ENCODE measurements at regions not wholly inside any gene's neighbourhood (a gene's known extent, or its start where the extent isn't known, plus 50 kb on each side); places are given as distances from the start of the nearest gene placed in this dataset.

- TF ChIP-seq REST (IDR thresholded peaks at IDR 0.05): no peak
- TF ChIP-seq CTCF (IDR thresholded peaks at IDR 0.05; ENCODE audit: low read depth, low read length, missing input control): no peak
- TF ChIP-seq EGR1 (IDR thresholded peaks at IDR 0.05; ENCODE audit: low read depth in 2 of 2): no peak
Observed at GRCh38 chr20:21821358-21821757, 115.9 kb downstream of the PAX1 start (continued).

- Histone ChIP-seq H3K27me3 (ENCODE audit: control insufficient read depth in 4 of 4, insufficient read depth in 4 of 4, low read length in 3 of 4) (no peaks in the 10 kb centered on the region), H3K9ac (ENCODE audit: low read depth in 1 of 2, low read length in 2 of 2) (no peak overlapping the region), H3K4me1 (ENCODE audit: control insufficient read depth in 4 of 4, insufficient read depth in 4 of 4, low read length in 3 of 4) (no peaks in the 10 kb centered on the region), H3K4me3 (ENCODE audit: low read depth in 1 of 3, low read length in 3 of 3) (no peak overlapping the region), H3K9me3 (ENCODE audit: control insufficient read depth in 4 of 4, low read length in 3 of 4) (no peaks in the 10 kb centered on the region), H3K27ac (ENCODE audit: low read depth in 1 of 2, low read length in 2 of 2) (no peak overlapping the region), H3K36me3 (ENCODE audit: control insufficient read depth in 4 of 4, insufficient read depth in 3 of 4, low read depth in 1 of 4, low read length in 3 of 4) (no peaks in the 10 kb centered on the region)
- DNase-seq (ENCODE audit: low spot score): no peak
- TF ChIP-seq NR2F2 (IDR thresholded peaks at IDR 0.05): no peak
- WGBS: 53% methylated on average over 6 of the region's 6 CpGs
Observed at GRCh38 chr20:21820688-21821087, 115.2 kb downstream of the PAX1 start.

GRCh38 chr20:21820045-21820444, 114.6 kb downstream of the PAX1 start:
- TF ChIP-seq YY1 (IDR thresholded peaks at IDR 0.05) (no peak), FOXA1 (IDR thresholded peaks at IDR 0.05) (no peak), CTCF (IDR thresholded peaks at IDR 0.05; ENCODE audit: low read depth, low read length, missing input control) (no peak), ZBTB33 (IDR thresholded peaks at IDR 0.05) (no peak), RXRA (IDR thresholded peaks at IDR 0.05) (no peak), GABPA (IDR thresholded peaks at IDR 0.05 in 1 of 2, conservative IDR thresholded peaks at IDR 0.05 in 1 of 2) (no peak), REST (IDR thresholded peaks at IDR 0.05) (no peak), HNF4A (conservative IDR thresholded peaks at IDR 0.05) (no peak), FOXA2 (IDR thresholded peaks at IDR 0.05) (no peak), HNF4G (IDR thresholded peaks at IDR 0.05) (no peak), TAF1 (conservative IDR thresholded peaks at IDR 0.05) (no peak)
- TF ChIP-seq, protein P1, sequence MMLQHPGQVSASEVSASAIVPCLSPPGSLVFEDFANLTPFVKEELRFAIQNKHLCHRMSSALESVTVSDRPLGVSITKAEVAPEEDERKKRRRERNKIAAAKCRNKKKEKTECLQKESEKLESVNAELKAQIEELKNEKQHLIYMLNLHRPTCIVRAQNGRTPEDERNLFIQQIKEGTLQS (IDR thresholded peaks at IDR 0.05): no peak
- TF ChIP-seq, protein P2, sequence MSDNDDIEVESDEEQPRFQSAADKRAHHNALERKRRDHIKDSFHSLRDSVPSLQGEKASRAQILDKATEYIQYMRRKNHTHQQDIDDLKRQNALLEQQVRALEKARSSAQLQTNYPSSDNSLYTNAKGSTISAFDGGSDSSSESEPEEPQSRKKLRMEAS (IDR thresholded peaks at IDR 0.05): no peak
- WGBS: 53% methylated on average over 1 of the region's 1 CpG
- H3K27ac ChIP-seq (ENCODE audit: low read depth in 1 of 2, low read length in 2 of 2): no peak overlapping the region
- H3K9me3 ChIP-seq (ENCODE audit: control insufficient read depth in 4 of 4, low read length in 3 of 4): no peaks in the 10 kb centered on the region
- no peaks in the 10 kb centered on the region for H3K36me3 ChIP-seq (ENCODE audit: control insufficient read depth in 4 of 4, insufficient read depth in 3 of 4, low read depth in 1 of 4, low read length in 3 of 4)
- no peaks in the 10 kb centered on the region for H3K27me3 ChIP-seq (ENCODE audit: control insufficient read depth in 4 of 4, insufficient read depth in 4 of 4, low read length in 3 of 4)
- no peak overlapping the region for H3K4me3 ChIP-seq (ENCODE audit: low read depth in 1 of 3, low read length in 3 of 3)
- no peak for DNase-seq (ENCODE audit: low spot score)
- no peak overlapping the region for H3K9ac ChIP-seq (ENCODE audit: low read depth in 1 of 2, low read length in 2 of 2)
- H3K4me1 ChIP-seq (ENCODE audit: control insufficient read depth in 4 of 4, insufficient read depth in 4 of 4, low read length in 3 of 4): no peaks in the 10 kb centered on the region

Measured in liver (tissue), 8 donors.